Stimulated activated naive CD4-positive, alpha-beta T cell (primary cell): ENCODE measurements at regions not wholly inside any gene's neighbourhood (a gene's known extent, or its start where the extent isn't known, plus 50 kb on each side); places are given as distances from the start of the nearest gene placed in this dataset.
"Not testable (repeated sequence)": the region's sequence is repeated elsewhere in the genome, so short reads cannot be mapped to it uniquely, and the experiment has no call there.

Source experiments
- DNase-seq, 6 experiments: peaks; one replicate each; lab custom pipeline; 2025; lab: John Stamatoyannopoulos, UW

GRCh38 chr7:131934452-131934851 lies 378.0 kb upstream of the PODXL start:
- no peak for DNase-seq

- no peak for DNase-seq
These were observed 377.4 kb upstream of the PODXL start for GRCh38 chr7:131933751-131934289.

DNA sequence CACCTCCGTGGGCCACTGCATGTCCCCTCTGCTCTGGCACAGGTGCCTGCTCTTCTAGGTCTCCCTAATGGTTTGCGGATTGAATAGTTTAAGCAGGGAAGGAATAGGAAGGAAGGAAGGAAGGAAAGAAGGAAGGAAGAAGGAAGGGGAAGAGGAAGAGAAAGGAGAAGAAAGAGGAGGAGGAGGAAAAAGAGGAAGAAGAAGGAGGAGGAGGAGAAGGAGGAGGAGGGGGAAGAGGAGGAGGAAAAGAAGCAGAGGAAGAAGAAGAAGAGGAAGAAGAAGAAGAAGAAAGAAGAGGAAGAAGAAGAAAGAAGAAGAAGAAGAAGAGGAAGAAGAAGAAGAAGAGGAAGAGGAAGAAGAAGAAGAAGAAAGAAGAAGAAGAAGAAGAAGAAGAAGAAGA lies 376.8 kb upstream of the PODXL start:
- DNase-seq, result not testable (repeated sequence)

DNA sequence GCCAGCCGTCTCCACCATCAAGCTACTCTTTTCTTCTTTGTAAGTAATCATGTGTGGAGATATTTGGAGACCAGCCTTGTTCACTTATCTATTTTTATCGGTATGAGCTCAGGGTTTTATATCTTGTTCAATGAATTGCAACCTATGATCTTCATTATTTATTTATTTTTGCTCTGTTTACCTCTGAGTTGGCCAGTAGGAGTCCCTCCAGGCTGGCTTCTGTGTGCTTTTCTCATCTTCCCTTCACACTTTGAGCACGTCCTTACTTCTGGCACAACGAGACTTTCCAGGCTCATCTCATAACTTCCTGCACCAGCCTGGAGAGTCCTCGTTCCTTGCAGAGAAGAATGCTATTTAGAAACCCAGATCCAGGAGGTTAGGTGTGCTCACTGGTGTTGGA lies 375.8 kb upstream of the PODXL start:
- DNase-seq, result no peak

DNA sequence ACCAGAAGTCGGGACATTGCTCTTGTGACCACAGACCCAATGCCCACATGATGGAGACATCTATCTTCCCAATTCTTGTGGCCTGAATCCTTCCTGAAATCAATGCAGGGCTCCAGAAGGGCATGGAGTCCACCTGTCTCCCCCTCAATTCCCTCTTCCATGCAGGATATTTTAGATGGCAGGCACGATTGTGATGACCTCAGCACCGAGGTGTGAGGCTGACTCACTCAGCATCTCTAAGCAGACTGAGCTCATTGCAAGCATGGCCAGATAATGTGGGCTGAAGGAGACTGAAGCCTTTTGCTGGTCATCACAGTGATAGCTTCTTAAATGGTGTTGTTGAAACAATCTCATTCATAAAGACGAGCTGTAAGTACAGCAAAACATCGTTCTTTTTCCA lies 374.9 kb upstream of the PODXL start:
- DNase-seq, result no peak

DNA sequence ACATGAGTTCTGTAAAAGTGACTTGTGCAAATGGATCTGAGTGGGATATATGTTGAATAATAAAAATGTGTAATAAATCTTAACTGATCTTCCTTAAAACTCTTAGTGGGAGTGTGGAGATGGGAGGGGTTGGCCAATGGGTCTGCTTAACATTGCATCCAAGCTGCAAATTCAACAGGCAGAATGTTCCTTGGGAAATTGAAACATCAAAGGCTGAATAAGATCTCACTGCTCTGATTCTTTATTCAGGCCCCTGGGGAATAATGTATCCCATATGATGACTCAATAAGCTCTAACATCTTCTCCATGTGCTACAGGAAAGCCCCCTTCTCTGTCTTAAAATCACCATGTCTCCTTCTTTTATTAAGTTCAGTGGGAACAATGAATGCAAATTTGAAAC lies 373.2 kb upstream of the PODXL start:
- DNase-seq, result no peak

DNA sequence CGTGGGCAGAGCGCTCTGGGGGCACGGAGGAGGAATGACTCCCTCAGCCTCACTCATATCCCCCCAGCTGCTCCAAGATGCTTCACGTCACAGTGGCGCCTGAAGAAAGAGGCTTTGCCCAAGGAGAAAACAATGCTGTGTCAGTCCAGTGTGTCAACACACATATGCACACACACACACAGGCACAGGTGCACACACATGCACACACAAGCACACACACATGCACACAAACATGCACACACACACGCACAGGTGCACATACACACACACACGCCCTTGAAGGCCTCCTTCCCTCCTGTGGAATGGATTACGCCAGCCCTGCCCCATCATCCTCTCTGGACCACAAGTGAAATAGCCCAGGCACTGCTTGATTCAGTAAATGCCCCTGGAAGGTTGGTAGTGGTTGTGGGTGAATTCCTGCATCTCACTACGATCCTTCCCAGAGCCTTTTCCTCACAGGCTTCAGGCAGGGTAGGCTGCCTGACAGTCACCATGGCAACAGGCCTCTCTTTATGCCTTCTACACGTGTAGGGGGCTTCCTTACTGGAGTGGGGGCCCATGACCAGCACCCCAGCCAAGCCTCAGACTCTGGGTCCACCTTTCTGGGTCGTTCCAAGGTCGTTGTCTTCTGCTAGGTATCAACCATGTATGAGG lies 371.5 kb upstream of the PODXL start:
- DNase-seq, result no peak

DNA sequence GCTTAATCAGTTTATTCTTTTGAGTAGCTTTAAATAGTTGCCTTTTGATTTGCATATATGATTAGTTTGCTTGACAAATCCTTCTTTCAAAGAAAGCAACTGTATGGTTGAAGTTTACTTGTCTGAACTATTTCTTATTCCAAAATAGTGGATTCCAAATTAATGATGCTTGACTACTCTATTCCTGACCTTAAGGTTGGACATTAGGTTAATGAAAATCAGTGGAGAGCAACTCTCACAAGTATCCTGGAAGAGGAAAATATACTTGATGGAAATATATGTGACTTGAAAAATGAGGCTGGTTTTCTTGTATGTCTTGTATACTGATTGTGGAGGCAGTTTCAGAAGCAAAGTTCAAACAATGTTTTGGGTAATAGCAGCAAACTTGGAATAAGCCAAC lies 369.2 kb upstream of the PODXL start:
- no peak for DNase-seq

- no peak for DNase-seq
These were observed 368.4 kb upstream of the PODXL start for GRCh38 chr7:131924857-131925256.

DNA sequence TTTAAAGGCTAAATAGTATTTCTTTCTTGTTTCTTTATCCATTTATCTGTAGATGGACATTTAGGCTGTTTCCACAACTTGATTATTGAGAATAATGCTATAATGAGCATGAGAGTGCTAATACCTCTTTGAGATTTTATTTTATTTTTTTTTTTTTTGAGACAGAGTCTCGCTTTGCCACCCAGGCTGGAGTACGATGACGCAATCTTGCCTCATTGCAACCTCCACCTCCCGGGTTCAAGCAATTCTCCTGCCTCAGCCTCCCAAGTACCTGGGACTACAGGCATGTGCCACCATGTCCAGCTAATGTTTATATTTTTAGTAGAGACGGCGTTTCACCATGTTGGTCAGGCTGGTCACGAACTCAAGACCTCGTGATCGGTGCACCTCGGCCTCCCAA lies 366.5 kb upstream of the PODXL start:
- DNase-seq, result not testable (repeated sequence)

DNA sequence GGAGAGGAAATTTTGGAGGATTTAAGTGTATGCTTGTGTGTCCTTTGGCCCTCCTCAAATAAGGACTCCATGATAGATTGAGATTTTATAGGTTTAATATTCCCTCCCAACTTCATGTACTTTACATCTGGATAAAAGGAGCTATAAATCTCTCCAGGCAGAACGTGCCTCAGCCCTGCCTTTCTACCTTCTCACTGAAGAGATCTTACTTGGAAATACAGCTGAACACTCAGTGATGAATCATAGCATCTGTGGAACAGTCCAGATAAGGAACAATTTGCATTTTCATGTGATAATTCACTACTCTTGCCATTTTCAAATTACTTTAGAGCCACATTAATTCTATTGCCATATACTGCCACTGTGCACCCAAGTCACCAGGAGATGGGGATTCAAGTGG lies 364.6 kb upstream of the PODXL start:
- no peak for DNase-seq

GRCh38 chr7:131919920-131920709 lies 363.7 kb upstream of the PODXL start:
- no peak for DNase-seq

DNA sequence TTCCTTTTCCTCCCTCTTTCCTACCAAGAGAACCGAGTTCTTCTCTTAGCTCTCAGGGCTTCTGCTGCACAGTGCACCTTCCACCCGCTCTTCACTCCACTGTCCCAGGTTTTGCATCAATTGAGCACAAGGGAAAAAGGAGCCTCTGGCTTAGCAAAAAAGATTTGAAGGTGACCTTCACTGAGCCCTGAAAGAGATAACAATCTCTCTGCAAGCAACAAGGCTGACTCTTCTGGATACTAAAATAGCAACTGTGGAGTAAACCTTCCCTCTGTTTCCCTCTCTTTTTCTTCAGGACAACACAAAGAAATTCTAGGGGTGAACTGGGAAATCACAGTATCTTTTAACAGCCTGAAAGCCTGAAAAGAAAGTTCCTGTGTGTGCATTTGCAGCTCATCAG lies 354.7 kb upstream of the PODXL start:
- no peak for DNase-seq

DNA sequence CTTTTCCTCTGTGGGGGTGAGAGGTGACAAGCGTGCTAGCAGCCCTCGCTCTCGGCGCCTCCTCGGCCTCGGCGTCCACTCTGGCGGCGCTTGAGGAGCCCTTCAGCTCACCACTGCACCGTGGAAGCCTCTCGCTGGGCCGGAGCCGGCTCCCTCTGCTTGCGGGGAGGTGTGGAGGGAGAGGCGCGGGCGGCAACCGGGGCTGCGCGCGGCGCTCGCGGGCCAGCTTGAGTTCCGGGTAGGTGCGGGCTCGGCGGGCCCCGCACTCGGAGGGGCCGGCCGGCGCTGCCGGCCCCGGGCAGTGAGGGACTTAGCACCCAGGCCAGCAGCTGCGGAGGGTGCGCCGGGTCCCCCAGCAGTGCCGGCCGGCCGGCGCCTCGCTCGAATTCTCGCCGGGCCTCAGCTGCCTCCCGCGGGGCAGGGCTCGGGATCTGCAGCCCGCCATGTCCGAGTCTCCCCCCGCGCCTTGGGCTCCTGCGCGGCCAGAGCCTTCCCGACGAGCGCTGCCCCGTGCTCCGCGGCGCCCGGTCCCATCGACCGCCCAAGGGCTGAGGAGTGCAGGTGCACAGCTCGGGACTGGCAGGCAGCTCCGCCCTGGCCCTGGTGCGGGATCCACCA lies 352.8 kb upstream of the PODXL start:
- no peak for DNase-seq

DNA sequence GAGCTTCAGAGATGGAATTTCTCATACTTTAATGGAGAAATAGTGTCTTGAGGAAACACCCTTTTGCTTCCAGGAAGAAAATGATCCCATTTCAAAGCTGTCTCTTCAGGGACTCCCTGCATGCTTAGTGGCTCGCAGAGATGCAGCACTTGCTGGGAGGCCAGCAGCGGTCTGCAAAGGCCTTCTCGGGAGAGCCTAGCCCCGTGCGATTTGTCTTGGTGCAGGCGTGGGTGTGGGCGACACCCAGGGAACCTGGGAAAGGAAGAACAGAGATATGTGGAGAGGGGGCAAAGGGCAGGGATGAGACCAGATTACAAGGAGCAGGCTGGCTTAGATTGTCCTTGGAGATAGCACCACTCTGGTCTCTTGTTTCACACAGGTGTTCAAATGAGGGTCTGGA lies 352.3 kb upstream of the PODXL start:
- no peak for DNase-seq

- DNase-seq, result no peak
These were observed 349.1 kb upstream of the PODXL start for GRCh38 chr7:131905471-131905973.

DNA sequence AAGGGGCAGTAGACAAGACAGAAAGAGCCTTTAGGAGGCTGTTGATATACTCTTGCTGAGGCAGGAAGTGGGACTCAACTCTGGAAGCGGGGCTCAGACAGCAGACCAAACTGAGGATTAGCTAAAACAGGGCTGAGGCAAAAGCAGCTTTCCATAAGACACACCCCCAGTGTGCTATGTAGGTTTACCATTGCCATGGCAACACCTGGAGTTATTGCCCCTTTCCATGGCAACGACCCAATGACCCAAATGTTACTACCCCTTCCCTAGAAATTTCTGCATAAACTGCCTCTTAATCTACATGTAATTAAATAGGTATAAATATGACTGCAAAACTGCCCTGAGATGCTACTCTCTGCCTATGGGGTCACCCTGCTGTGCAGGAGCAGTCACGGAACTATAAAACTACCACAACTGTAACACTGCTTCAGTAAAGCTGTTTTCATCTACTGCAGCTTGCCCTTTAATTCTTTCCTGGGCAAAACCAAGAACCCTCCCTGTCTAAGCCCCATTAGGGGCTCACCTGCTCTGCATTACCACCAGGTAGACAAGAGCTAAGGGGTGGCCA lies 348.4 kb upstream of the PODXL start:
- no peak for DNase-seq

GRCh38 chr7:131903315-131903714 lies 346.9 kb upstream of the PODXL start:
- DNase-seq, result no peak

GRCh38 chr7:131900785-131901287 lies 344.4 kb upstream of the PODXL start:
- no peak for DNase-seq

DNA sequence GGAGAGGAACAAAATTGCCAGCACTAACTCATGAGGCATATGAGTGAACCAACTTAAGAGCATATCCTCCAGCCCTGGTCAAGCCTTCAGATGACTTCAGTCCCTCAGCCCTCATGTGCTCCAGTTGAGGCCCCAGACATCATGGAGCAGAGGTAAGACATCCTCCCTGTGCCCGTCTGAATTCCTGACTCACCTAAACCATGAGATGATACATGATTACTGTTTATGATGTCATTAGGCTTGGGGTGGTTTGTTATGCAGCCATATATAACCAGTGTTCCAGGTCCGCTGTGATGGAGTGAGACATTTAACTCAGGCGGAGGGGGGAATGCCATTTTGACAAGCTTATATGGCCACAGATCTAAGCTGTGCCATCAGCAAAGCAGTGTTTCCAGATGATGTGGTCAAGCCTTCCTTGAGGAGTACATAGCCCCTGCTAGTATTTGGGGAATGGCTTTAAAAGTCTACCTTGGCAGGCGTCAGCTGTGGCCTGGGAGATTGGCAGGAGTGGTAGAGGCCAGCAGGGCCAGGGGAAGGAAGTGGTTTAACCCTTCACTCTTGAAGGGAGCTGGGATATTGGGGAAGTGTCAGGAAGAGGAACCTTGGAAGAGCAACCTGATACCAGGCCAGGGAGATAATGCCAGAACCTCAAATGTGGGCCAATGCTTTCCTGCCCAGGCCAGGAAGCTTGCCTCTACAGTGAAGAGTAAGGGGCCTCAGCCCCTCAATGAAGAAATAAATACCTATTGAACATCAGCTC lies 343.0 kb upstream of the PODXL start:
- DNase-seq, result no peak

DNA sequence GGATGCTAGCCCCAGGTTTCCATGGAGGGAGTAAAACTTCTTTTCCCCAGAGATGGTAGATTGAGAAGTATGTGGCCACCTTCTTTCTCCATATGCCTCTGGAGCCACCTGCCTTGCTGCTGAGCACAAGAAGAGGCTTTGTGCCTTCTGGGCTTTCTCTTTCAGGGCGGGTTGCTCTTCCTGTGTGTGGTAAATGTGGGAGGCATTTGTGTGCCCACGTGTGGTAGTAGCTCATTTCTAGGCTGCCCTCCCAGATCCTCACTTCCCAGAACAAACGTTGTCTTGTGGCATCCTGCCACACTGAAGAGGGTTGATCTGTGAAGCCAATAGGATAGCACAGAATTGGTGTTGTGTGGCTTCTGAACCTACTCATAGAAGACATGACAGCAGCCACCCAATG lies 342.0 kb upstream of the PODXL start:
- no peak for DNase-seq

DNA sequence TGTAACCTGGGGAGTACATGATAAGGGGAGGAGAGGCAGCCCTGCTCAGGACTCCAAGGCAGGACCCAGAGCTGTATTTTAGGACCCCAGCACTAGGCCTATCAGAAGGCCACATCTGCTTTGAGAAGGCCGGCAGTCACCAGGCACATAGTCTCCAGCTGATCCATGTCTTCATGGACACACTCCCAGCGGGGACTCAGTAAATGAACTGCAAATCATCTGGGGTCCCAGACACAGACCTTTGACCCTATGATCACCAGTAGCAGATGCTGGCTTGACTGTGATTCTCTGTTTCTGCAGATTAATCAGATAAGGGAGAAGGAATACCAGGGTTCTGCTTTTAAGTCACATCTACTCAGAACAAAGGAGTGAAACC lies 341.4 kb upstream of the PODXL start:
- no peak for DNase-seq
